Bronchial epithelial cell (primary cell): ENCODE measurements at regions not wholly inside any gene's neighbourhood (a gene's known extent, or its start where the extent isn't known, plus 50 kb on each side); places are given as distances from the start of the nearest gene placed in this dataset.

Source experiments
- DNase-seq: peaks from one replicate; pipeline ENCODE4 v3.0.0-alpha.2; 2010; ENCODE audit warnings: low read depth
- FAIRE-seq: peaks from 2 replicates; lab custom pipeline; 2011; peaks lifted over from hg19 to GRCh38; lab: Jason Lieb, UNC
- H3K27me3 ChIP-seq: 2 replicates; pipeline ENCODE4 v1.5.1; 2011; ENCODE audit warnings: low read length; ENCODE audit not compliant: control insufficient read depth, insufficient read depth
- H3K36me3 ChIP-seq: 2 replicates; pipeline ENCODE4 v1.5.1; 2011; ENCODE audit warnings: low read length; ENCODE audit not compliant: control insufficient read depth, insufficient read depth
- H3K4me3 ChIP-seq: 2 replicates; pipeline ENCODE4 v1.5.1; 2011; ENCODE audit warnings: mild to moderate bottlenecking, low read depth, low read length, control low read depth
- TF ChIP-seq, protein P1 (sequence below): IDR thresholded peaks from 2 replicates; pipeline ENCODE4 v1.5.1; 2011; ENCODE audit warnings: mild to moderate bottlenecking, moderate library complexity, low read length, control low read depth, inconsistent platforms; ENCODE audit not compliant: insufficient read depth, severe bottlenecking

DNA sequence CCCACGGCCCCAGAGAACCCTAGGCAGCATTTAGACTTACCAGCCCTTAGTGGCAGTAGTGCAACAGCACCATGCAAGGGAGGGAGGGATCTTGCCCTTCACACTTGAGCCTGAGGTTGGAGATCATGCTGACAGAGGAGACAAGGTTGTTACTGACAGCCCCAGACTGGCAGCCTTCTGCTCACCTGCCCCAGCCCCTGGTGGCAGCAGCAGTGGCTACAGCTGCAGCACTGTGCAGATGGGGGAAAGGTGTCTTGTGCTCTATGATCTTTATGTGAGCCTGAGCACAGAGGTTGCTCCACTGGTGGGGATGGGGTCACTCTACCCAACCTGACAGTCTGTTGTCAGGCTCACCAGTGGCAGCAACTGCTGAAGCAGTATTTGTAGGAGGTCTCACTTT lies 501.2 kb upstream of the LRRTM4 start:
- no peak for DNase-seq
- H3K27me3 ChIP-seq = no peaks in the 10 kb centered on the region
- no peak overlapping the region for H3K4me3 ChIP-seq
- FAIRE-seq = no peak
- no peaks in the 10 kb centered on the region for H3K36me3 ChIP-seq
- TF ChIP-seq, protein P1, sequence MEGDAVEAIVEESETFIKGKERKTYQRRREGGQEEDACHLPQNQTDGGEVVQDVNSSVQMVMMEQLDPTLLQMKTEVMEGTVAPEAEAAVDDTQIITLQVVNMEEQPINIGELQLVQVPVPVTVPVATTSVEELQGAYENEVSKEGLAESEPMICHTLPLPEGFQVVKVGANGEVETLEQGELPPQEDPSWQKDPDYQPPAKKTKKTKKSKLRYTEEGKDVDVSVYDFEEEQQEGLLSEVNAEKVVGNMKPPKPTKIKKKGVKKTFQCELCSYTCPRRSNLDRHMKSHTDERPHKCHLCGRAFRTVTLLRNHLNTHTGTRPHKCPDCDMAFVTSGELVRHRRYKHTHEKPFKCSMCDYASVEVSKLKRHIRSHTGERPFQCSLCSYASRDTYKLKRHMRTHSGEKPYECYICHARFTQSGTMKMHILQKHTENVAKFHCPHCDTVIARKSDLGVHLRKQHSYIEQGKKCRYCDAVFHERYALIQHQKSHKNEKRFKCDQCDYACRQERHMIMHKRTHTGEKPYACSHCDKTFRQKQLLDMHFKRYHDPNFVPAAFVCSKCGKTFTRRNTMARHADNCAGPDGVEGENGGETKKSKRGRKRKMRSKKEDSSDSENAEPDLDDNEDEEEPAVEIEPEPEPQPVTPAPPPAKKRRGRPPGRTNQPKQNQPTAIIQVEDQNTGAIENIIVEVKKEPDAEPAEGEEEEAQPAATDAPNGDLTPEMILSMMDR = no peak

DNA sequence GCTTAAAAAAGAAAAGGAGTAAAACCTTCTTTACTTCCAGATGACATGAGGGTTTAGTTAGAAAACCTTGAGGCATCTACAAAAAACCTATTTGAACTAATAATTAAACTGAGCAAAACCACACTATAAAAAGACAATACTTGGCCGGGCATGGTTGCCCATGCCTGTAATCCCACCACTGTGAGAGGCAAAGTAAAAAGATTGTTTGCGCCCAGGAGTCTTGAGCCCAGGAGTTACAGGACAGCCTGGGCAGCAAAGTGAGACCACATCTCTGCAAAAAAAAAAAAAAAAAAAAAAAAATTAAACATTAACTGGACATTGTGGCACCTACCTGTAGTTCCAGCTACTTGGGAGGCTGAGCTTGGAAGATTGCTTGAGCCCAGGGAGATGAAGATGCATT lies 502.8 kb upstream of the LRRTM4 start:
- no peak for DNase-seq
- H3K4me3 ChIP-seq = no peak overlapping the region
- FAIRE-seq = no peak
- TF ChIP-seq, protein P1 = no peak
- H3K36me3 ChIP-seq = no peaks in the 10 kb centered on the region
- H3K27me3 ChIP-seq = no peaks in the 10 kb centered on the region

- Histone ChIP-seq H3K27me3 (no peaks in the 10 kb centered on the region), H3K36me3 (no peaks in the 10 kb centered on the region), H3K4me3 (no peak overlapping the region)
- FAIRE-seq (no peak), DNase-seq (no peak)
- TF ChIP-seq, protein P1 = no peak
Measured at GRCh38 chr2:78029392-78029995, 507.3 kb upstream of the LRRTM4 start.

DNA sequence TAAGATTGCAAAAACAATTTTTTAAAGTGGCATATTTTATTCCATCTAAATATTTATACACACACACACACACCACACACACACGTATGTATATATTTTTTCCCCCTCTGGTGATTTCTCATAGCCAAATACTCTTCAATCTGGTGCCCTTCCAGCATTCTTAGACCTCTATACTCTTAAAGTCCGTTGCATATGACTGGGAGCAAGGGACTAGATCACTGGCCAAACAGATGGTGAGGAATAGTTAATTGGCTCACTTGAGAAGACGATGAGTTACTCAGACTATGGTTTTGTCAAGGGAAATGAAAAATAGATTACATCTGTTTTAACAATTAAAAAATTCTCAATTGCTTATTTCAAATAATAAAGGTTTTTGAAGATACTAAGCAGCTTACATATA lies 512.5 kb upstream of the LRRTM4 start:
- DNase-seq = no peak
- FAIRE-seq = no peak
- no peaks in the 10 kb centered on the region for H3K27me3 ChIP-seq
- no peaks in the 10 kb centered on the region for H3K36me3 ChIP-seq
- no peak overlapping the region for H3K4me3 ChIP-seq
- TF ChIP-seq, protein P1 = no peak

DNA sequence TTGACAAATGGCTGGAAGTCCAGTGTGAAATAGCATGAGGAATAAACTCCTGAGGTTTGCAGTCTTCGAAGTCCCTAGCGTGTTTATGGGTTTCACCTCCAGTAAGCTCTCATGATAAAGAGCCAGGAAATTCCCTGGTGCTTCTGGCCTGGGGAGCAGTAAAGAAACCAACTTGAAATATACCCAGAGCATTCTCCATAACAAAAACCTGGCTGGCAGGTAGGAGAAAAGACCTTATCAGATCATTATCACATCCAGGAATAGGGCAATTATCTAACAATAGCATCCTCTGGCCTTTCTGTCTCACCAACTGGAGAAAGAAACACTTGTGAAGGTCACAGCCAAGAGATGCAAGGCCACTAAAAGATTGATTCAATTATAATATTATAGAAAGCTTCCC lies 513.6 kb upstream of the LRRTM4 start:
- TF ChIP-seq, protein P1 = no peak
- DNase-seq (no peak), FAIRE-seq (no peak)
- no peaks in the 10 kb centered on the region for H3K36me3 ChIP-seq
- H3K4me3 ChIP-seq = no peak overlapping the region
- H3K27me3 ChIP-seq = no peaks in the 10 kb centered on the region

DNA sequence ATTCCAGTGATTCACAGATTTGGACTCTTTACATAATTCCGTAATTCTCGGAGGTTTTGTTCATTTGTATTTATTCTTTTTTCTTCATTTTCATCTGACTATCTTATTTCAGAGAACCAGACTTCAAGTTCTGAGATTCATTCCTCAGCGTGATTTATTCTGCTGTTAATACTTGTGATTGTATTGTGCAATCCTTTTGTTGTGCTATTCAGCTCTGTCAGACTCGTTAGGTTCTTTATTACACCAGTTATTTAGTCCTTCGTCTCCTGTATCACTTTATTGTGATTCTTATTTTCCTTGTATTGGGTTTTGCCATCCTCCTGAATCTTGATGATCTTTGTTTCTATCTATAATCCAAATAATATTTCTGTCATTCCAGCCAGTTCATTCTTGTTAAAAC lies 529.3 kb upstream of the LRRTM4 start:
- DNase-seq (no peak), FAIRE-seq (no peak)
- H3K36me3 ChIP-seq = no peaks in the 10 kb centered on the region
- TF ChIP-seq, protein P1 = no peak
- no peak overlapping the region for H3K4me3 ChIP-seq
- no peaks in the 10 kb centered on the region for H3K27me3 ChIP-seq
